NCI-H524 treated with DMSO at 0.1 percent for 48 hours (cell line): ENCODE measurements at regions not wholly inside any gene's neighbourhood (a gene's known extent, or its start where the extent isn't known, plus 50 kb on each side); places are given as distances from the start of the nearest gene placed in this dataset.

Source experiments
- DNase-seq: peaks from one replicate; lab custom pipeline; 2025; lab: John Stamatoyannopoulos, UW

DNA sequence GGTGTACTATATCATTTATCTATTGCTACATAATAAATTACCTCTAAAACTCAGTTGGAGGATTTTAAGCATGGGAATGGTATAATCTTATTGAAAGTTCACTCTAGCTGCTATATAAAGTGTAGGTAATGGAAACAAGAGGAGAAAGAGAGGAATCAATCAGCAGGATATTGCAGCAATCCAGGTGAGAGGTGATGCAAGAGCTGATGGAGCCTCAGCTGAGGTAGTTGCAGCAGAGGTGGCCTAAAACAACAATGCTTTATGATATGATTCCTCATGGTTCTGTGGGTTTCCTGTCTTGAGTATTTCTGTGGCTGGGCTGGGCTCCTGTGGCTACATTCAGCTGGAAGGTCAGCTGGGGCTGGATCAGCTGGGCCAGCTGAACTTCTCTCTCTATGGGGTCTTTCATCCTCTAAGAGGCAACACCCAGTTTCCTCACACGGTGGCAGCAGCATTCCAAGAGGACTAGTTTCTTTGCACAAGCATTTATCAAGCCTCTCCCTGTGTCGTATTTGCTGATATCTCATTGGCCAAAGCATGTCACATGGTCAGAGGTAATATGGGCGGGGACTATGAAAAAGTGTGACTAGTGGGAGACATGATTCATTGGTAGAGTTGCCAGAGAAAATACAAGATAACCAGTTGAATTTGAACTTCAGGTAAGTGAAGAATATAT, 135.4 kb upstream of the LARGE1 start:
- DNase-seq, result peak; percentile 46

- DNase-seq, result no peak
Observed at GRCh38 chr22:34057726-34058125, 137.4 kb upstream of the LARGE1 start.

- DNase-seq, result no peak
Observed at GRCh38 chr22:34064696-34065095, 144.4 kb upstream of the LARGE1 start.

DNA sequence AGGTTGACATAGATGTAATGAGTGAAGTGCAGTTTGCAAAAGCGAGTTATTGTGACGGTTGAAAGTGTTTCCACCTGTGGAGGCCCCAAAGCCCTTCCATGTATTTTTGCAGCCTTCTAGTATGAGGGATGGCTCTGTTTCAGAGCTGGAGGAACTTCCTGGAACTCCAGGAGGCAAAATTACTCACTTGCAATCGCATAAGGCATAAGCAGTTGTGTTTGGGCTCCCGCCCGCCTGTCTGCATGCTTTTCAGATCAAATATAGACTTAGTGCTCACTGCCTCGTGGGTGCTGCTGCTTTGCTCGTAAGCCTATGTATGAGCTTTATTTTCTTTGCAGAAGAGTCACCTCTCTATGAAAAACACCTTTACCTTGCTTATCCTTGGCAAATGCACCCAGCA, 146.8 kb upstream of the LARGE1 start:
- DNase-seq, result no peak

GRCh38 chr22:34068001-34068400, 147.7 kb upstream of the LARGE1 start:
- peak; percentile 90 for DNase-seq

DNA sequence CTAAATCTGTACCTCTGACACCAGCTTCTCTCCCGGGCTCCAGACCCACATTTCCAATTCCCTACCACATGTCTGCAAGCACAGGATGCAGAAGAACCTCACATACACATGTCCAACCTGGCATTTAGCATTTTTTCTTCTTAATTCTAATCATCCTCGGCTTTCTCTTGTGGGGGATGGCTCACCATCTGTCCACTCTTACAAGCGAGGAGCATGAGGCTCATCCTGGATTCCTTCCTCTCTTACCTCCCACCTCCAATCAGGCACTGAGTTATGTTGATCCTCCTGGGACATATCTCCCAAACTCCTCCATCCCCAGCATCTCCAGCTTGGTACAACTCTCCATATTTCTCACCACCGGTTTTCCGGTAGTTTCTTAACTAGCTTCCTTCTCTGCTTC, 149.8 kb upstream of the LARGE1 start:
- peak; percentile 65 for DNase-seq

DNA sequence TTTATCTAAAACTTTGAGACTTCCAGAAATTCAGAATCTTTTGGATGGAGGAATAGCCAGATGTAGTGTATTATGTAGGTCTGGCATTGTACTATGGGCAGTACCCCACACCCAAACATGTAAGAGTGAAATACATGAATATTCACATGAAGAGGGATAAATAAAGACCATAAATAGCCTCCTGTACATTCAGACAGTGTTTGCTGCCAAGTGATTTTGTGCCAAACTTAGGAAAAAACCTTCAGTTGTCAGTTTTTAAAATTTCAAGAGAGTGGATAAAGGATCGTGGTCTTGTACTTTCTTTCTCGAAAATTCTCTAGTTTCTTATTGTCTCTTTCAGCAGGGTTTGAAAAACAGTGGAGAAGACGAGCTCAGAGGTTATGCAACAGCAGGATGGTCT, 150.3 kb upstream of the LARGE1 start:
- no peak for DNase-seq

- no peak for DNase-seq
Observed at GRCh38 chr22:34072585-34072984, 152.3 kb upstream of the LARGE1 start.

GRCh38 chr22:34080433-34080832, 160.2 kb upstream of the LARGE1 start:
- DNase-seq, result no peak

DNA sequence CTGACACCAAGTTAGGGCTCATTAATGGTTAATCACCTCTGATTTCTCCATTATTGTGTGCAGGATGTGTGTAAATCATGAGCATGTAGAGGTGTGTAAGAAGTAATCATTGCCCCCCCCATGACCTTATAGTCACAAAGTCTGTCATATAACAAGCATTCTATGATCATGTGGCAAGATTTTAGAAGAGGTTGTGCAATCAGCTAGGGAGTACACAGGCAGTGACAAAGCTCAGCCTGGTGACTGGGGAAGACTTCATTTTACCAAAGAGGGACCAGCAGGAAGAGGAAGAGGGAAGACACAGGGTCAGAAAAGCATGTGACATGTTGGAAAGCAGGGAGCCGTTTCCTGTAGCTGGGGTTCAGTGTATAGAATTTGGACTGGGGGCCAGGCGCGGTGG, 176.5 kb upstream of the LARGE1 start:
- no peak for DNase-seq

DNA sequence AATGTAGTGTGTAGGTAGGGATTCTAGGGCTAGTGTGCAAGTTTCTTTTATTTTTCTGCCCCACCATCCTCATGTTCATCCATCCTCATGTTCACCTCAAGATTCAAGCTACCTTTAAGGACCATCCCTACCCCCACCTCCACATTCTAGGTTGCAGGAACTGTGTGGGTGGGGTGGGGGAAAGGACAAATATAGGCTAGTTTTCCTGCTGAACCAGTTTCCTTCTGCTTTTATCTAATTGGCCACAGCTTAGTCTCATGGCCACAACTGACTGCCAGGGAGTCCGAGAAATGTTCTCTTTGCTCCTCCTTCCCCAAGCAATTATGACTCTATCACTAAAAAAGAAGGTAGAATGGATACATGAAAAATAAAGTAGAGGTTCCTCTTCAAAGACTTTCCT, 179.0 kb upstream of the LARGE1 start:
- no peak for DNase-seq

- DNase-seq, result no peak
Observed at GRCh38 chr22:34102633-34103032, 182.4 kb upstream of the LARGE1 start.

GRCh38 chr22:34105461-34106062, 185.3 kb upstream of the LARGE1 start:
- no peak for DNase-seq

- no peak for DNase-seq
Observed at GRCh38 chr22:34108168-34108567, 187.9 kb upstream of the LARGE1 start.

- DNase-seq, result no peak
Observed at GRCh38 chr22:34111210-34111824, 191.0 kb upstream of the LARGE1 start.

GRCh38 chr22:34113381-34113780, 193.1 kb upstream of the LARGE1 start:
- DNase-seq, result no peak

DNA sequence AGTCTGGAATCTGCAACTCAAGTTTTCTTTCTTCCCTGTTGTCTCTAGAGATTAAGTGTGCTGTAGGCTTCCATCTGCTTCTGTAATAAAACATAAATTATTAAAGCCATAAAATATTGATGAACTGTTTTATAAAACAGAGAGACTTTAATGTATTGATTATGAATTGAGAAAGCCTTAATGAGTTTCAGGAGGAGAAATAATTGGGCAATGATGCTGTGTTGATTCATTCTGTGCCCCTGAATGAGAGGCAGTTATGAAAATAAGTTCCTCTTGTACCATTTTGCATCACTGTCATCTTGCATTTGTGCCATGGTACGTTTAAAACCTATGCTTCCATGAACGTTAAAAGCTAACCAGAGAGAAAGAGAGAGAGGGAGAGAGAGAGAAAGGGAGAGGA, 194.1 kb upstream of the LARGE1 start:
- no peak for DNase-seq

- no peak for DNase-seq
Observed at GRCh38 chr22:34115722-34116121, 195.4 kb upstream of the LARGE1 start.

GRCh38 chr22:34116126-34116525, 195.8 kb upstream of the LARGE1 start:
- DNase-seq, result no peak

GRCh38 chr22:34122042-34122441, 201.8 kb upstream of the LARGE1 start:
- no peak for DNase-seq

GRCh38 chr22:34129691-34130486, 209.6 kb upstream of the LARGE1 start:
- DNase-seq, result no peak

GRCh38 chr22:34135749-34136148, 215.5 kb upstream of the LARGE1 start:
- DNase-seq, result no peak

GRCh38 chr22:34150023-34150422, 229.7 kb upstream of the LARGE1 start:
- DNase-seq, result no peak
